H1 (cell line): ENCODE measurements at regions not wholly inside any gene's neighbourhood (a gene's known extent, or its start where the extent isn't known, plus 50 kb on each side); places are given as distances from the start of the nearest gene placed in this dataset.

Source experiments
- CTCF ChIA-PET: fragments of 300-600 bp; sonication (Branson Sonifier 250); formaldehyde crosslinking; loops from one replicate; lab custom pipeline; 2021; ENCODE audit not compliant: partially characterized antibody; lab: Charles Lee
- POLR2A ChIA-PET: fragments of 300-600 bp; sonication (Branson Sonifier 250); formaldehyde crosslinking; loops from one replicate; lab custom pipeline; 2021; ENCODE audit warnings: inconsistent platforms; ENCODE audit not compliant: partially characterized antibody; lab: Charles Lee
- DNase-seq, 2 experiments: peaks; one replicate each; pipeline versions ENCODE4 v3.0.0 to v3.0.0-alpha.2; 2010 to 2022; ENCODE audit warnings: low spot score in 2 of 2, low read depth in 1 of 2, mixed read lengths in 1 of 2
- FAIRE-seq: peaks from 2 replicates; lab custom pipeline; 2011; peaks lifted over from hg19 to GRCh38; lab: Jason Lieb, UNC
- H2AFZ ChIP-seq: 2 replicates; pipeline ENCODE4 v1.8.1; 2012; ENCODE audit warnings: low read length, inconsistent platforms
- H2AK5ac ChIP-seq: 2 replicates; pipeline ENCODE4 v1.6.1; 2013; ENCODE audit warnings: low read depth, low read length
- H2BK120ac ChIP-seq: replicated peaks from 2 replicates; pipeline ENCODE3; 2013; ENCODE audit warnings: low read depth, low read length, inconsistent platforms
- H2BK12ac ChIP-seq: 2 replicates; pipeline ENCODE4 v1.6.1; 2013; ENCODE audit warnings: low read depth, low read length
- H2BK15ac ChIP-seq: 2 replicates; pipeline ENCODE4 v1.6.1; 2013; ENCODE audit warnings: low read length
- H2BK20ac ChIP-seq: 2 replicates; pipeline ENCODE4 v1.6.1; 2013; ENCODE audit warnings: low read length
- H2BK5ac ChIP-seq: 2 replicates; pipeline ENCODE4 v1.6.1; 2013; ENCODE audit warnings: low read depth, low read length
- H3K14ac ChIP-seq: 2 replicates; pipeline ENCODE4 v1.6.1; 2013; ENCODE audit warnings: inconsistent platforms; ENCODE audit not compliant: insufficient read length
- H3K18ac ChIP-seq: 2 replicates; pipeline ENCODE4 v1.6.1; 2013; ENCODE audit warnings: low read length; ENCODE audit errors: extremely low read depth
- H3K23ac ChIP-seq: 2 replicates; pipeline ENCODE4 v1.6.1; 2013; ENCODE audit warnings: inconsistent platforms; ENCODE audit not compliant: insufficient read length
- H3K23me2 ChIP-seq: 2 replicates; pipeline ENCODE4 v1.6.1; 2013; ENCODE audit warnings: low read depth, low read length
- H3K27ac ChIP-seq: 2 replicates; pipeline ENCODE4 v1.6.1; 2011; ENCODE audit warnings: low read depth, low read length, inconsistent platforms
- H3K27me3 ChIP-seq, 4 experiments: replicated peaks in 1 of 4; 1 replicate in 1 of 4; 2 replicates in 3 of 4; pipeline versions ENCODE4 v1.6.1 to v1.8.1; 2011 to 2013; ENCODE audit warnings: low read length in 3 of 4, mild to moderate bottlenecking in 3 of 4, inconsistent platforms in 2 of 4, mixed read lengths in 2 of 4, moderate library complexity in 1 of 4; ENCODE audit not compliant: control insufficient read depth in 3 of 4, insufficient read depth in 3 of 4; ENCODE audit errors: extremely low read depth in 1 of 4
- H3K36me3 ChIP-seq, 4 experiments: 2 replicates each; pipeline versions ENCODE4 v1.6.1 to v1.8.1; 2011 to 2013; ENCODE audit warnings: mild to moderate bottlenecking in 4 of 4, low read length in 3 of 4, moderate library complexity in 2 of 4, control low read depth in 1 of 4, inconsistent platforms in 1 of 4; ENCODE audit not compliant: insufficient read depth in 4 of 4, control insufficient read depth in 2 of 4
- H3K4ac ChIP-seq: replicated peaks from 2 replicates; pipeline ENCODE3; 2013; ENCODE audit warnings: low read length, low read depth, mixed read lengths, inconsistent platforms; ENCODE audit not compliant: insufficient read length
- H3K4me1 ChIP-seq, 4 experiments: replicated peaks in 1 of 4; 1 replicate in 1 of 4; 2 replicates in 3 of 4; pipeline versions ENCODE4 v1.6.1 to v1.8.1; 2011 to 2013; ENCODE audit warnings: low read length in 3 of 4, inconsistent platforms in 2 of 4, mixed read lengths in 1 of 4; ENCODE audit not compliant: insufficient read depth in 4 of 4, control insufficient read depth in 3 of 4
- H3K4me2 ChIP-seq, 2 experiments: 2 replicates each; pipeline versions ENCODE4 v1.6.1 to v1.8.1; 2011 to 2013; ENCODE audit warnings: low read depth in 2 of 2, low read length in 2 of 2, control low read depth in 1 of 2, inconsistent platforms in 1 of 2, mild to moderate bottlenecking in 1 of 2; ENCODE audit not compliant: insufficient read depth in 1 of 2
- H3K4me3 ChIP-seq, 4 experiments: fragments of 200-600, 300-600 bp in 1 of 4; sonication (generic), shearing (Covaris generic), sonication (Bioruptor Twin) in 1 of 4; 2 replicates each; pipeline versions ENCODE4 v1.5.1 to v1.8.1; 2011 to 2016; ENCODE audit warnings: low read length in 4 of 4, low read depth in 3 of 4, control low read depth in 2 of 4, inconsistent platforms in 2 of 4, mild to moderate bottlenecking in 2 of 4, mixed read lengths in 1 of 4, moderate library complexity in 1 of 4; ENCODE audit not compliant: insufficient read depth in 2 of 4; ENCODE audit errors: extremely low read depth in 1 of 4
- H3K56ac ChIP-seq: replicated peaks from 2 replicates; pipeline ENCODE3; 2013; ENCODE audit warnings: low read depth, mild to moderate bottlenecking, mixed read lengths, low read length, inconsistent platforms; ENCODE audit not compliant: insufficient read length
- H3K79me1 ChIP-seq: 2 replicates; pipeline ENCODE4 v1.6.1; 2013; ENCODE audit warnings: low read depth, low read length, control low read depth
- H3K79me2 ChIP-seq, 2 experiments: 2 replicates each; pipeline versions ENCODE4 v1.6.1 to v1.8.1; 2012 to 2013; ENCODE audit warnings: low read length in 2 of 2, mild to moderate bottlenecking in 2 of 2, inconsistent platforms in 1 of 2; ENCODE audit not compliant: insufficient read depth in 2 of 2, control insufficient read depth in 1 of 2
- H3K9ac ChIP-seq, 4 experiments: replicated peaks in 1 of 4; 1 replicate in 1 of 4; 2 replicates in 3 of 4; pipeline versions ENCODE4 v1.6.1 to v1.8.1; 2011 to 2013; ENCODE audit warnings: low read depth in 3 of 4, low read length in 3 of 4, control low read depth in 2 of 4, mild to moderate bottlenecking in 2 of 4, moderate library complexity in 2 of 4, inconsistent platforms in 1 of 4; ENCODE audit errors: extremely low read depth in 1 of 4
- H3K9me3 ChIP-seq, 2 experiments: 2 replicates each; pipeline versions ENCODE4 v1.6.1 to v1.8.1; 2012 to 2013; ENCODE audit warnings: mild to moderate bottlenecking in 2 of 2, moderate library complexity in 2 of 2, control low read depth in 1 of 2, inconsistent platforms in 1 of 2, low read depth in 1 of 2, low read length in 1 of 2, mixed read lengths in 1 of 2; ENCODE audit not compliant: insufficient read depth in 2 of 2
- H4K20me1 ChIP-seq, 2 experiments: replicated peaks in 1 of 2; 2 replicates each; pipeline versions ENCODE3 to v1.8.1; 2011 to 2013; ENCODE audit warnings: inconsistent platforms in 2 of 2, low read length in 2 of 2, mild to moderate bottlenecking in 1 of 2; ENCODE audit not compliant: insufficient read depth in 2 of 2, control insufficient read depth in 1 of 2
- H4K5ac ChIP-seq: 2 replicates; pipeline ENCODE4 v1.6.1; 2013; ENCODE audit warnings: low read length, low read depth, mixed read lengths, inconsistent platforms; ENCODE audit not compliant: insufficient read length
- H4K8ac ChIP-seq: 2 replicates; pipeline ENCODE4 v1.8.0; 2013; ENCODE audit warnings: mild to moderate bottlenecking, moderate library complexity, low read length, inconsistent platforms; ENCODE audit not compliant: insufficient read depth; ENCODE audit errors: extremely low read depth
- H4K91ac ChIP-seq: replicated peaks from 2 replicates; pipeline ENCODE3; 2013; ENCODE audit warnings: low read length, mixed read lengths, inconsistent platforms; ENCODE audit not compliant: insufficient read length
- CHD2 ChIP-seq: IDR thresholded peaks from 2 replicates; pipeline ENCODE4 v1.6.1; 2012; ENCODE audit warnings: low read length, improper control_type of control experiment
- EZH2 ChIP-seq: fragments of 200-600 bp; sonication (generic); IDR thresholded peaks from 2 replicates; pipeline ENCODE4 v1.7.1; 2012; ENCODE audit warnings: low read depth, mild to moderate bottlenecking, moderate library complexity, low read length, inconsistent platforms; ENCODE audit not compliant: severe bottlenecking
- GTF2F1 ChIP-seq: IDR thresholded peaks from 2 replicates; pipeline ENCODE4 v1.6.1; 2012; ENCODE audit warnings: low read depth, low read length, improper control_type of control experiment, borderline replicate concordance
- NRF1 ChIP-seq: IDR thresholded peaks from 2 replicates; pipeline ENCODE4 v1.6.1; 2011; ENCODE audit warnings: mild to moderate bottlenecking, low read depth, low read length, improper control_type of control experiment
- SIN3A ChIP-seq, 2 experiments: IDR thresholded peaks in 1 of 2; conservative IDR thresholded peaks in 1 of 2; 2 replicates each; pipeline ENCODE4 v1.6.1; 2011 to 2012; ENCODE audit warnings: low read length in 2 of 2, improper control_type of control experiment in 1 of 2, low read depth in 1 of 2, mild to moderate bottlenecking in 1 of 2
- SP2 ChIP-seq: IDR thresholded peaks from 2 replicates; pipeline ENCODE4 v1.6.1; 2012; ENCODE audit warnings: mild to moderate bottlenecking, low read length, inconsistent platforms
- SRF ChIP-seq: IDR thresholded peaks from 2 replicates; pipeline ENCODE4 v1.6.1; 2011; ENCODE audit warnings: mild to moderate bottlenecking, low read depth, low read length, moderate library complexity
- TBP ChIP-seq: IDR thresholded peaks from 2 replicates; pipeline ENCODE4 v1.6.1; 2011; ENCODE audit warnings: low read depth, low read length, improper control_type of control experiment

DNA sequence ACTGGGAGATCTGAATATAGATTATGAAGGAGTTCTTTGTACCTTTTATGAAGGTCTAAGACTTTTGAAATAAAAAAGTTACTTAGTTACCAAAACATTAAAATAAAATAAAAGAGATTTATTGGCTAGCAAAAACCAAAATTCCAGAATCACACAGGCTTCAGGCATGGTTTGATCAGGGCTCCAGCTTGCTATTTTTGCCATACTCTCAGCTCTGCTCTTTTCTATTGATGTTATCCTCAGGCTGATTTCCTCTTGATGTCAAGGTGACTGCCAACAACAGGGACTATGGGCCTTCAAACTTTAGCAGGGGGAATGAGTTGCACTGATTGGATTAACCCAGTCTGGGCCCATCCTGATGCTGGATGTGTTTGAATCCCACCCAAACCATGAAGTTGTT, 174.1 kb downstream of the TFCP2L1 start:
- no peak overlapping the region for H4K8ac ChIP-seq
- no peak for TF ChIP-seq CHD2
- no peak for TF ChIP-seq EZH2
- TF ChIP-seq NRF1 = no peak
- TF ChIP-seq SP2 = no peak
- no peak for TF ChIP-seq SRF
- TF ChIP-seq GTF2F1 = no peak
- TF ChIP-seq TBP = no peak
- TF ChIP-seq SIN3A (conservative IDR thresholded peaks at IDR 0.05 in 1 of 2, IDR thresholded peaks at IDR 0.05 in 1 of 2; ENCODE audit: low read depth in 1 of 2, low read length in 2 of 2) = no peak
- TF ChIP-seq, all 59 proteins: peak for 0
- no peak overlapping the region for H4K5ac ChIP-seq
- H3K4me3 ChIP-seq = no peak overlapping the region
- H3K36me3 ChIP-seq = no peaks in the 10 kb centered on the region
- peaks cover 0 to 2% of the 10 kb centered on the region in 2 experiments; a peak in 1 of 4 replicates for H3K9me3 ChIP-seq
- no peaks in the 10 kb centered on the region for H3K27me3 ChIP-seq
- no peak overlapping the region for H2BK12ac ChIP-seq
- no peak overlapping the region for H3K27ac ChIP-seq
- CTCF ChIA-PET = interaction anchor here (0.9 to 1.8 kb wide), 4 partner anchors 10 to 242 kb away, joined by 3 to 4 read pairs (median 4); no protein-coding TSS in a partner anchor
- no peaks in the 10 kb centered on the region for H4K20me1 ChIP-seq
- no peak overlapping the region for H2BK5ac ChIP-seq
- no peaks in the 10 kb centered on the region for H3K79me1 ChIP-seq
- H3K4me2 ChIP-seq = no peak overlapping the region
- no peak overlapping the region for H2BK15ac ChIP-seq
- no peak overlapping the region for H3K18ac ChIP-seq
- no peak overlapping the region for H3K9ac ChIP-seq
- no peak overlapping the region for H4K91ac ChIP-seq
- H3K23me2 ChIP-seq = no peaks in the 10 kb centered on the region
- H3K79me2 ChIP-seq = no peaks in the 10 kb centered on the region
- H2BK120ac ChIP-seq = no peak overlapping the region
- H3K23ac ChIP-seq = no peak overlapping the region
- no peak overlapping the region for H2BK20ac ChIP-seq
- no peak overlapping the region for H2AK5ac ChIP-seq
- FAIRE-seq (no peak), DNase-seq (no peak)
- no peaks in the 10 kb centered on the region for H3K4me1 ChIP-seq
- POLR2A ChIA-PET = interaction anchor here (0.6 kb wide), 1 partner anchor 368 kb away, joined by 3 read pairs; no protein-coding TSS in a partner anchor
- no peak overlapping the region for H3K4ac ChIP-seq
- H3K56ac ChIP-seq = no peak overlapping the region
- no peak overlapping the region for H2AFZ ChIP-seq
- no peak overlapping the region for H3K14ac ChIP-seq
